ENCODE measurements at regions not wholly inside any gene's neighbourhood (a gene's known extent, or its start where the extent isn't known, plus 50 kb on each side); places are given as distances from the start of the nearest gene placed in this dataset.

DNA sequence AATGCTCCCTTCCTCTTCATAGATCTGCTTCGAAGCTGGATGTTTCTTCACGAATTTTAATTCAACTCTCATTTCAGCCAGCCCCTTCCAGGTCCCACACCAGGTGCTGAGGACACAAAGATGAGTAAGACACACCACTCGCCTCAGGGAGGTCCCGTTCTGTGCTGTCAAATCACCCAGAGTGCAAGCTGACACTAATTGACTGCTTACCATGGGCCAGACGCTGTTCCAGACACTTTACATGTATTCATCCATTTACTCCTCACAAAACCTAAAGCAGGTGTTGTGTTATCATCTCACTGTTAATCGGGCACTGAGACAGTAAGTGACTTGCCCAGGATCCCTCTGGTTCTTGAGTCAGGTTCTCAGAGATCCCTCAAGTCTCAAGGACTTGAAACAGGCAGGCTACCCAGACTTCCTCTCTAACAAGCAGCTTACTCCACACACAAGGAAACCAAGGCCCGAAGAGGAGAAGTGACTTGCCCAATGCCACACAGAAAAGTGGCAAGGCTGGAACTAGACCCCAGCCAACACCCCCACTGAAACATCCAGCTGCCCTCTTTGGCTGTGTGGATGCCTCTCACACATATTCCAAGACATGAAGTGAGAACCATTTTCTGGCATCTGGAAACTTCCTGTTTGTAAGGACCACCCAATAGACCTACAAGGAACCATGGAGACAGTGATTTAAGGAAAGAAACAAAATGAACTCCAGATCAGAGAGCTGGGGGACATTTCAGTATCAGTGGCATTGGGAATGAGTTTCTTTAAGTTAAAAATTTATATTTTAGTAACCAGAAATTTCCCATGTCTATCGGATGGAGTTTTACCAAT lies 174.5 kb downstream of the CDC5L start:
- DNase-seq (ENCODE audit: low read depth in 6 of 9, low spot score in 9 of 9): peak in 1 of 9 donors; percentile 15
- H3K27me3 ChIP-seq (ENCODE audit: control insufficient read depth in 2 of 2, insufficient read depth in 1 of 2, low read length in 1 of 2): peaks cover 0 to 10% of the 10 kb centered on the region in 2 donors
- 40% methylated on average over 8 of the region's 8 CpGs for WGBS

GRCh38 chr6:44563397-44563796 lies 175.9 kb downstream of the CDC5L start:
- WGBS: 92% methylated on average over 11 of the region's 11 CpGs
- H3K27me3 ChIP-seq (ENCODE audit: control insufficient read depth in 2 of 2, insufficient read depth in 1 of 2, low read length in 1 of 2): peaks cover 0 to 10% of the 10 kb centered on the region in 2 donors
- H3K4me3 ChIP-seq (ENCODE audit: low read length in 2 of 2): no peak overlapping the region
- peaks cover 0 to 19% of the 10 kb centered on the region in 2 donors for H3K4me1 ChIP-seq (ENCODE audit: control insufficient read depth in 2 of 2, insufficient read depth in 2 of 2, low read length in 2 of 2)
- H3K9me3 ChIP-seq (ENCODE audit: control insufficient read depth in 2 of 2, insufficient read depth in 1 of 2, low read length in 1 of 2): no peaks in the 10 kb centered on the region
- DNase-seq (ENCODE audit: low read depth in 6 of 9, low spot score in 9 of 9): no peak
- H3K27ac ChIP-seq (ENCODE audit: low read depth in 1 of 2, low read length in 1 of 2): peak overlapping the region in 1 of 2 donors; percentile 25
- no peaks in the 10 kb centered on the region for H3K36me3 ChIP-seq (ENCODE audit: control insufficient read depth in 2 of 2, insufficient read depth in 2 of 2, low read length in 1 of 2)

More for the DNA sequence above, 174.5 kb downstream of the CDC5L start:
- H3K36me3 ChIP-seq (ENCODE audit: control insufficient read depth in 2 of 2, insufficient read depth in 2 of 2, low read length in 1 of 2): no peaks in the 10 kb centered on the region
- H3K27ac ChIP-seq (ENCODE audit: low read depth in 1 of 2, low read length in 1 of 2): no peak overlapping the region
- no peaks in the 10 kb centered on the region for H3K9me3 ChIP-seq (ENCODE audit: control insufficient read depth in 2 of 2, insufficient read depth in 1 of 2, low read length in 1 of 2)
- peaks cover 0 to 26% of the 10 kb centered on the region in 2 donors for H3K4me1 ChIP-seq (ENCODE audit: control insufficient read depth in 2 of 2, insufficient read depth in 2 of 2, low read length in 2 of 2)
- H3K4me3 ChIP-seq (ENCODE audit: low read length in 2 of 2): no peak overlapping the region

DNA sequence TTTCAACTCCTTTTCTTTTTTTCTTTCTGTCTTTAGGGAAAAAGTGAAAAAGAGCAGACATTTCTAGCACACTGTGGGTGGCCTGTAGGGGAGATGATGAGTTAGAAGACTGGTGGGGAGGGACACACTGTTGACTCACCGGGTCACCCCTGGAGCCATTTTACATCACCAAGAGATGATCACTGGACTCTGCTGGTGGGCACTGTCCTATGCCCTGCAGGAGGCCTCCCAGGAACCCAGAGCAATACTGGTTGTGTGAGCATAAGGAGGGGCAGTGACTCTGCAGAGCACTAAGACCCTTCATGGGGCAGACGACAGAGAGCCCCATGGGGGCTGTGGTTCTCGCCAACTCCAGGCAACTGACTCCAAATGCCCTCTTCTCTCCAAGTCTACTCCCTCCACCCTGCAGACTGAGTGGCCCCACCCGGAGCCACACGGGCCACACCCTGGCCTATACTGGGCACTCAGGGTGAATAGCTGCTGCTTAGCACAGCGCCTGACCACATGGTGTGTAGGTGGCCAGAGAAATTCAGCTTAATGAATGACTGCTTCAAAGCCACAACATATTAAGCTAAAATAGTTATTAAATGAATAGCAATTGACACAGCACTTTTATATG lies 177.5 kb downstream of the CDC5L start:
- DNase-seq (ENCODE audit: low read depth in 6 of 9, low spot score in 9 of 9): no peak
- H3K4me3 ChIP-seq (ENCODE audit: low read length in 2 of 2): no peak overlapping the region
- H3K36me3 ChIP-seq (ENCODE audit: control insufficient read depth in 2 of 2, insufficient read depth in 2 of 2, low read length in 1 of 2): no peaks in the 10 kb centered on the region
- no peaks in the 10 kb centered on the region for H3K9me3 ChIP-seq (ENCODE audit: control insufficient read depth in 2 of 2, insufficient read depth in 1 of 2, low read length in 1 of 2)
- 90% methylated on average over 6 of the region's 6 CpGs for WGBS
- peak overlapping the region in 1 of 2 donors; percentile 31 for H3K27ac ChIP-seq (ENCODE audit: low read depth in 1 of 2, low read length in 1 of 2)
- peaks cover 0 to 8% of the 10 kb centered on the region in 2 donors for H3K27me3 ChIP-seq (ENCODE audit: control insufficient read depth in 2 of 2, insufficient read depth in 1 of 2, low read length in 1 of 2)
- H3K4me1 ChIP-seq (ENCODE audit: control insufficient read depth in 2 of 2, insufficient read depth in 2 of 2, low read length in 2 of 2): peaks cover 0 to 16% of the 10 kb centered on the region in 2 donors

DNA sequence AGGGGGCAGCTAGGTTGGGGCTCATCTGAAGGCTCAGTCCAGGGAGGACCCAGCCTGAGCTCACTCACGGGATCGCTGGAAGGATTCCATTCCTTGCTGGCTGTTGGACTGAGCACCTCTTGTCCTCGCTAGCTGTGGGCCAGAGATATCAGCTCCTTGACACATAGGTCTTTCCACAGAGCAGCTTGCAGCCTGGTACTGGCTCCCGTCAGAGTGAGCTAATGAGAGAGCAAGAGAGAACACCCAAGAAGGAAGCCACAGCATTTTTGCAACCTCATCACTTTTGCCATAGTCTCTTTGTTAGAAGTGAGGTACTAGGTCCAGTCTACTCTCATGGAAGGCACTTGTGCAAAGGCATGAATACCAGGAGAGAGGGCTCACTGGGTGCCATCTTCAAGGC lies 179.9 kb downstream of the CDC5L start:
- H3K27ac ChIP-seq (ENCODE audit: low read depth in 1 of 2, low read length in 1 of 2): no peak overlapping the region
- WGBS: 86% methylated on average over 4 of the region's 4 CpGs
- no peak for DNase-seq (ENCODE audit: low read depth in 6 of 9, low spot score in 9 of 9)

GRCh38 chr6:44569131-44569530 lies 181.6 kb downstream of the CDC5L start:
- H3K4me3 ChIP-seq (ENCODE audit: low read length in 2 of 2): no peak overlapping the region
- no peaks in the 10 kb centered on the region for H3K27me3 ChIP-seq (ENCODE audit: control insufficient read depth in 2 of 2, insufficient read depth in 1 of 2, low read length in 1 of 2)
- DNase-seq (ENCODE audit: low read depth in 6 of 9, low spot score in 9 of 9): no peak
- WGBS: 97% methylated on average over 3 of the region's 3 CpGs
- H3K36me3 ChIP-seq (ENCODE audit: control insufficient read depth in 2 of 2, insufficient read depth in 2 of 2, low read length in 1 of 2): no peaks in the 10 kb centered on the region
- no peak overlapping the region for H3K27ac ChIP-seq (ENCODE audit: low read depth in 1 of 2, low read length in 1 of 2)
- no peaks in the 10 kb centered on the region for H3K9me3 ChIP-seq (ENCODE audit: control insufficient read depth in 2 of 2, insufficient read depth in 1 of 2, low read length in 1 of 2)
- no peaks in the 10 kb centered on the region for H3K4me1 ChIP-seq (ENCODE audit: control insufficient read depth in 2 of 2, insufficient read depth in 2 of 2, low read length in 2 of 2)

More for the DNA sequence above, 179.9 kb downstream of the CDC5L start:
- H3K36me3 ChIP-seq (ENCODE audit: control insufficient read depth in 2 of 2, insufficient read depth in 2 of 2, low read length in 1 of 2): no peaks in the 10 kb centered on the region
- no peaks in the 10 kb centered on the region for H3K27me3 ChIP-seq (ENCODE audit: control insufficient read depth in 2 of 2, insufficient read depth in 1 of 2, low read length in 1 of 2)
- no peaks in the 10 kb centered on the region for H3K4me1 ChIP-seq (ENCODE audit: control insufficient read depth in 2 of 2, insufficient read depth in 2 of 2, low read length in 2 of 2)
- H3K9me3 ChIP-seq (ENCODE audit: control insufficient read depth in 2 of 2, insufficient read depth in 1 of 2, low read length in 1 of 2): no peaks in the 10 kb centered on the region
- H3K4me3 ChIP-seq (ENCODE audit: low read length in 2 of 2): no peak overlapping the region

- Histone ChIP-seq H3K4me1 (ENCODE audit: control insufficient read depth in 2 of 2, insufficient read depth in 2 of 2, low read length in 2 of 2) (no peaks in the 10 kb centered on the region), H3K36me3 (ENCODE audit: control insufficient read depth in 2 of 2, insufficient read depth in 2 of 2, low read length in 1 of 2) (no peaks in the 10 kb centered on the region), H3K27ac (ENCODE audit: low read depth in 1 of 2, low read length in 1 of 2) (no peak overlapping the region), H3K27me3 (ENCODE audit: control insufficient read depth in 2 of 2, insufficient read depth in 1 of 2, low read length in 1 of 2) (no peaks in the 10 kb centered on the region), H3K4me3 (ENCODE audit: low read length in 2 of 2) (no peak overlapping the region), H3K9me3 (ENCODE audit: control insufficient read depth in 2 of 2, insufficient read depth in 1 of 2, low read length in 1 of 2) (no peaks in the 10 kb centered on the region)
- WGBS: 24% methylated on average over 7 of the region's 7 CpGs
- no peak for DNase-seq (ENCODE audit: low read depth in 6 of 9, low spot score in 9 of 9)
Measured at GRCh38 chr6:44569931-44570385, 182.5 kb downstream of the CDC5L start.

DNA sequence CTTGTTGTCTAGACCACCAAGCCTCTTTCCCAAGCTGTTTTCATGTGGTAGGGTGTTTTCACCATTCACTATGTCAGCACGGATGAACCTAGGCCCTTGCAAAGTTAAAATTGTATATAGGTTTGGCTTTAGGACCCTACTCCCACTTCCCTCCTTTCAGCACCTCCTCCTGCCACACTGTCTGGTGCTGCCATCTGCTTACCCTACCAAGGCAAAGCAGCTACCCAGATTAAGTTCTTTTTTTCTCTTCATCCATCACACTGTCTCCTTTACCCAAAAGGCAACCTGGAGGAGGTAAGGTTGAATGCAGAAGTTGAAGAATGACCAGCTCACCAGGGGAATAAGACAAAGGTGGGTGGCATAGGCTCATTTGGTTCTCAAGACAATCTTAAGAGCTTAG lies 184.0 kb downstream of the CDC5L start:
- no peak overlapping the region for H3K4me3 ChIP-seq (ENCODE audit: low read length in 2 of 2)
- no peaks in the 10 kb centered on the region for H3K4me1 ChIP-seq (ENCODE audit: control insufficient read depth in 2 of 2, insufficient read depth in 2 of 2, low read length in 2 of 2)
- H3K27me3 ChIP-seq (ENCODE audit: control insufficient read depth in 2 of 2, insufficient read depth in 1 of 2, low read length in 1 of 2): no peaks in the 10 kb centered on the region
- no peaks in the 10 kb centered on the region for H3K9me3 ChIP-seq (ENCODE audit: control insufficient read depth in 2 of 2, insufficient read depth in 1 of 2, low read length in 1 of 2)
- no peaks in the 10 kb centered on the region for H3K36me3 ChIP-seq (ENCODE audit: control insufficient read depth in 2 of 2, insufficient read depth in 2 of 2, low read length in 1 of 2)
- 96% methylated on average over 1 of the region's 1 CpG for WGBS
- DNase-seq (ENCODE audit: low read depth in 6 of 9, low spot score in 9 of 9): no peak
- H3K27ac ChIP-seq (ENCODE audit: low read depth in 1 of 2, low read length in 1 of 2): no peak overlapping the region

DNA sequence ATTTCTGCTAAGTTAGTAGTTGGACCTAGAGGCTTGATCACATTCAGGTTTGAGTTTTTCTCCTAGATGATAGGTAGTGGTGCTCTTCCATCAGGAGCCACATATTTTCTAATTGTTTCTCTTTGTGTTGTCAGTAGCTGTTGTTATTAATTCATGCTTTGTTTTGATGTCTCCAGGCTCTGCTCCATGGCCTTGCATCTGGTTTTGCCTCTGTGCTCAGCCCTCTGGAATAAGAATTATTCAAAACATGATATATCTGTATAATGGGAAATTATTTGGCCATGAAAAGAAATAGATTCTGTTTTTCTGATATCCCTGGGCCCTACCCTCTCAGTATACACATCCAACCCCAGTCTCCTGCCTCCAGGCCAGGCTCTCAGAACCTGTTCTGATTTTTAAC lies 184.8 kb downstream of the CDC5L start:
- Histone ChIP-seq H3K4me1 (ENCODE audit: control insufficient read depth in 2 of 2, insufficient read depth in 2 of 2, low read length in 2 of 2) (no peaks in the 10 kb centered on the region), H3K9me3 (ENCODE audit: control insufficient read depth in 2 of 2, insufficient read depth in 1 of 2, low read length in 1 of 2) (no peaks in the 10 kb centered on the region), H3K4me3 (ENCODE audit: low read length in 2 of 2) (no peak overlapping the region), H3K27me3 (ENCODE audit: control insufficient read depth in 2 of 2, insufficient read depth in 1 of 2, low read length in 1 of 2) (no peaks in the 10 kb centered on the region), H3K36me3 (ENCODE audit: control insufficient read depth in 2 of 2, insufficient read depth in 2 of 2, low read length in 1 of 2) (no peaks in the 10 kb centered on the region), H3K27ac (ENCODE audit: low read depth in 1 of 2, low read length in 1 of 2) (no peak overlapping the region)
- no peak for DNase-seq (ENCODE audit: low read depth in 6 of 9, low spot score in 9 of 9)

DNA sequence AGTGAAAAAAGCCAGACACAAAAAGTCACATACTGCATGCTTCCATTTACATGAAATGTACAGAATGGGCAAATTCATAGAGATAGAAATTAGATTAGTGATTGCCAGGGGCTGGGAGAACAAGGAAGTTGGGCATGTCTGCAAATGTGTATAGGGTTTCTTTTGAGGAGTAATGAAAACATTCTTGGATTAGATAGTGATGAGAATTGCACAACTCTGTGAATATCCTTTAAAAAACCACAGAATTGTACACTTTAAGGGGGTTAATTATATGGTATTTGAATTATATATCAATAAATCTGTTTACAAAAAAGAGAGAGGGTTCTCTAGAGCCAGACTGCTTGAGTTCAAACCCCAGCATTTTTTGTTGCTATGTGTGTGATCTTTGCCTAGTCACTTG lies 188.1 kb downstream of the CDC5L start:
- no peaks in the 10 kb centered on the region for H3K36me3 ChIP-seq (ENCODE audit: control insufficient read depth in 2 of 2, insufficient read depth in 2 of 2, low read length in 1 of 2)
- DNase-seq (ENCODE audit: low read depth in 6 of 9, low spot score in 9 of 9): no peak
- no peak overlapping the region for H3K27ac ChIP-seq (ENCODE audit: low read depth in 1 of 2, low read length in 1 of 2)
- no peaks in the 10 kb centered on the region for H3K4me1 ChIP-seq (ENCODE audit: control insufficient read depth in 2 of 2, insufficient read depth in 2 of 2, low read length in 2 of 2)
- no peaks in the 10 kb centered on the region for H3K9me3 ChIP-seq (ENCODE audit: control insufficient read depth in 2 of 2, insufficient read depth in 1 of 2, low read length in 1 of 2)
- no peaks in the 10 kb centered on the region for H3K27me3 ChIP-seq (ENCODE audit: control insufficient read depth in 2 of 2, insufficient read depth in 1 of 2, low read length in 1 of 2)
- H3K4me3 ChIP-seq (ENCODE audit: low read length in 2 of 2): no peak overlapping the region
